ENCODE measurements at regions not wholly inside any gene's neighbourhood (a gene's known extent, or its start where the extent isn't known, plus 50 kb on each side); places are given as distances from the start of the nearest gene placed in this dataset.

DNA sequence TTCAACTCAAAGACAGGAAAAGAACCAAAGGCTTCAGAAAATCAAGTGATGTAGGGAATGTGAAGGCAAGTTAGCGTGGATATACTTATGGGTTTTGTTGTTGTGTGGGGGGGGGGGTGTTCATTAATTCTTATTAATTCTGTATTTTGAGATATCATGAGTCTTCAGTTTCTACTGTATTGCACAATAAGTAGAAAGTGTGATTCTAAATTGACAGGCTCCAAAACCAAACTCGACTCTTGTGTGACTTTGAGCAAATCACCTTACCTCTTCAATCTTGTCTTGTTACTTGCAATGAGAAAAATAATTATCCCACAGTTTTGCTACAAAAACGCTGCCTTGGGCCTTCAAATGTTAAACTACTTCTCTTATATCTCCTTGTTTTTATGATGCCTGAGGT lies 453.9 kb upstream of the GOT2 start:
- TF ChIP-seq POLR2AphosphoS5 (IDR thresholded peaks at IDR 0.05; ENCODE audit: low read depth) (no peak), CTCF (conservative IDR thresholded peaks at IDR 0.05; ENCODE audit: low read depth in 2 of 2) (no peak), JUNB (IDR thresholded peaks at IDR 0.05; ENCODE audit: unreplicated experiment) (no peak), EZH2phosphoT487 (IDR thresholded peaks at IDR 0.05; ENCODE audit: unreplicated experiment) (no peak), EZH2 (IDR thresholded peaks at IDR 0.05; ENCODE audit: low read depth, unreplicated experiment) (no peak), CREB1 (CRISPR knock-in tag; IDR thresholded peaks at IDR 0.05; ENCODE audit: low read depth) (no peak), STAT1 (IDR thresholded peaks at IDR 0.05; ENCODE audit: unreplicated experiment) (no peak), ETS1 (IDR thresholded peaks at IDR 0.05) (no peak), ZNF331 (CRISPR knock-in tag; IDR thresholded peaks at IDR 0.05; ENCODE audit: low read depth) (no peak)
- TF ChIP-seq, protein P1, sequence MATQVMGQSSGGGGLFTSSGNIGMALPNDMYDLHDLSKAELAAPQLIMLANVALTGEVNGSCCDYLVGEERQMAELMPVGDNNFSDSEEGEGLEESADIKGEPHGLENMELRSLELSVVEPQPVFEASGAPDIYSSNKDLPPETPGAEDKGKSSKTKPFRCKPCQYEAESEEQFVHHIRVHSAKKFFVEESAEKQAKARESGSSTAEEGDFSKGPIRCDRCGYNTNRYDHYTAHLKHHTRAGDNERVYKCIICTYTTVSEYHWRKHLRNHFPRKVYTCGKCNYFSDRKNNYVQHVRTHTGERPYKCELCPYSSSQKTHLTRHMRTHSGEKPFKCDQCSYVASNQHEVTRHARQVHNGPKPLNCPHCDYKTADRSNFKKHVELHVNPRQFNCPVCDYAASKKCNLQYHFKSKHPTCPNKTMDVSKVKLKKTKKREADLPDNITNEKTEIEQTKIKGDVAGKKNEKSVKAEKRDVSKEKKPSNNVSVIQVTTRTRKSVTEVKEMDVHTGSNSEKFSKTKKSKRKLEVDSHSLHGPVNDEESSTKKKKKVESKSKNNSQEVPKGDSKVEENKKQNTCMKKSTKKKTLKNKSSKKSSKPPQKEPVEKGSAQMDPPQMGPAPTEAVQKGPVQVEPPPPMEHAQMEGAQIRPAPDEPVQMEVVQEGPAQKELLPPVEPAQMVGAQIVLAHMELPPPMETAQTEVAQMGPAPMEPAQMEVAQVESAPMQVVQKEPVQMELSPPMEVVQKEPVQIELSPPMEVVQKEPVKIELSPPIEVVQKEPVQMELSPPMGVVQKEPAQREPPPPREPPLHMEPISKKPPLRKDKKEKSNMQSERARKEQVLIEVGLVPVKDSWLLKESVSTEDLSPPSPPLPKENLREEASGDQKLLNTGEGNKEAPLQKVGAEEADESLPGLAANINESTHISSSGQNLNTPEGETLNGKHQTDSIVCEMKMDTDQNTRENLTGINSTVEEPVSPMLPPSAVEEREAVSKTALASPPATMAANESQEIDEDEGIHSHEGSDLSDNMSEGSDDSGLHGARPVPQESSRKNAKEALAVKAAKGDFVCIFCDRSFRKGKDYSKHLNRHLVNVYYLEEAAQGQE (IDR thresholded peaks at IDR 0.05; ENCODE audit: unreplicated experiment): no peak
